ENCODE measurements at regions not wholly inside any gene's neighbourhood (a gene's known extent, or its start where the extent isn't known, plus 50 kb on each side); places are given as distances from the start of the nearest gene placed in this dataset.

DNA sequence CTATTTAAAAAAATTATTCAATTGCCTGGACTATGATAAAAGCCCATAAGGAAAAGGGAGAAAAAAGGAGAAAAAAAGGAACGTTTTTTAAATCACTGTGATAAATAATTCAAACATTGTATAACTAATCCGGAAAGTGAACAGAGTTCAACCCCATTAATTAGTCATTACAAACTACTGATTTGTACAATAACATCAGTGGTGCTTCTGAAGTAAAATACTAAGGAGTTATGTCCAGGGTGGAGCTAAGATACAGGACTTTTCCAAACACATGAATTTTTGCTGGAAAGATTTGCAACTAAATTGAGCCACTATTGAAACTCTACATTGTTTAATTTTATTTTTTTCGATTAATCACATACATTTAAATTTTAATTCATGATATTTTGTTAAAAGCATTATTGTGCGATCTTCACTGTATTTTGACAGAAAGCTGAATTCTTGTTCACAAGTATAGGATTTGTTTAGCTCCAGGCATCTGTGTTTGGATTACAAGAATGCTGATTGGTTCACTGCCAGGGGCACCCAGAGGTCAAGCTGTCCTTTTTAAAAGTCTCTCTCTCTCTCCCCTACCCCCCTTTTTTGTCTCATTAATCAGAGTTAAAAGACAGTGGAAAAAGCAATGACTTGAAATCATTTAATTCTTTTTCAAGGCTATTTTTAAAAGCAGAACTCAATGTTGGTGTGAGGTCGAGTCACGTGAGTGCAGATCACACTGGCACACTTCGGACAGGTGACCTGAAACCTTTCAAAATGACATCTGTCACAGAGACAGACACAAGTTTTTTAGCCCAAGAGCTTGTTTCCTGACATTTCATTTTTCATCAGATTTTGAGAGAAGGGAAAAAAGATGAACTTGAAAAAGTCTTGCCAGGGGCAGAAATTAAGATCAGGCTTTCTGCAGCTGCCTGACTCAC is 387.3 kb downstream of the NR2F1-AS1 start:
- TF ChIP-seq EZH2 (IDR thresholded peaks at IDR 0.05; ENCODE audit: borderline replicate concordance, insufficient read depth, low read depth, low read length, poor library complexity, severe bottlenecking): no peak
- TF ChIP-seq CTCF (IDR thresholded peaks at IDR 0.05): no peak

Data from B cell (primary cell).